Endothelial cell of umbilical vein (primary cell): ENCODE measurements at regions not wholly inside any gene's neighbourhood (a gene's known extent, or its start where the extent isn't known, plus 50 kb on each side); places are given as distances from the start of the nearest gene placed in this dataset.

ENCODE experiments used
- BruUV-seq: library from RNA; stranded (reverse); fragments of 400-500 nt; replicated peaks from 2 replicates; lab custom pipeline; 2021; lab: Mats Ljungman, UMichigan
- CTCF ChIA-PET: fragments of 300-600, 350-600 bp; sonication (Branson Sonifier 250); formaldehyde crosslinking; loops from one replicate; lab custom pipeline; 2021; ENCODE audit warnings: antibody characterized with exemption, inconsistent platforms; lab: Charles Lee
- POLR2A ChIA-PET: fragments of 300-600, 350-600 bp; sonication (Branson Sonifier 250); formaldehyde crosslinking; loops from one replicate; lab custom pipeline; 2021; ENCODE audit warnings: antibody characterized with exemption, inconsistent platforms; lab: Charles Lee
- DNase-seq: peaks from one replicate; pipeline ENCODE4 v3.0.0-alpha.2; 2011; ENCODE audit warnings: low read depth, low spot score
- FAIRE-seq: peaks from 2 replicates; lab custom pipeline; 2011; peaks lifted over from hg19 to GRCh38; lab: Jason Lieb, UNC
- H2AFZ ChIP-seq: 2 replicates; pipeline ENCODE4 v1.6.0; 2012; ENCODE audit warnings: low read depth, low read length, control low read depth, inconsistent platforms
- H3K27ac ChIP-seq: 2 replicates; pipeline ENCODE4 v1.5.1; 2011; ENCODE audit warnings: low read depth, mild to moderate bottlenecking, control low read depth, low read length, moderate library complexity; ENCODE audit not compliant: insufficient read depth
- H3K27me3 ChIP-seq, 2 experiments: 2 replicates each; pipeline versions ENCODE4 v1.6.0 to v1.6.1; 2011; ENCODE audit warnings: low read length in 2 of 2, mixed read lengths in 1 of 2; ENCODE audit not compliant: control insufficient read depth in 2 of 2, insufficient read depth in 2 of 2
- H3K36me3 ChIP-seq, 2 experiments: 2 replicates in 1 of 2; 3 replicates in 1 of 2; pipeline ENCODE4 v1.5.1; 2011; ENCODE audit warnings: low read length in 2 of 2, mild to moderate bottlenecking in 1 of 2, moderate library complexity in 1 of 2; ENCODE audit not compliant: control insufficient read depth in 2 of 2, insufficient read depth in 2 of 2; ENCODE audit errors: extremely low read depth in 1 of 2
- H3K4me1 ChIP-seq: 3 replicates; pipeline ENCODE4 v1.5.1; 2011; ENCODE audit warnings: mild to moderate bottlenecking, low read length; ENCODE audit not compliant: control insufficient read depth, insufficient read depth; ENCODE audit errors: extremely low read depth
- H3K4me2 ChIP-seq: 2 replicates; pipeline ENCODE4 v1.6.1; 2011; ENCODE audit warnings: low read length, control low read depth, mixed read lengths; ENCODE audit not compliant: insufficient read depth
- H3K4me3 ChIP-seq, 3 experiments: fragments of 200-600 bp in 1 of 3; sonication (generic), shearing (Covaris generic) in 1 of 3; replicated peaks in 1 of 3; 2 replicates each; pipeline ENCODE4 v1.5.1; 2011 to 2016; ENCODE audit warnings: control low read depth in 3 of 3, low read length in 3 of 3, mild to moderate bottlenecking in 2 of 3, inconsistent platforms in 1 of 3, low read depth in 1 of 3, moderate library complexity in 1 of 3; ENCODE audit not compliant: insufficient read depth in 1 of 3
- H3K79me2 ChIP-seq: 2 replicates; pipeline ENCODE4 v1.6.0; 2012; ENCODE audit warnings: low read length, inconsistent platforms; ENCODE audit not compliant: control insufficient read depth, insufficient read depth
- H3K9ac ChIP-seq: replicated peaks from 2 replicates; pipeline ENCODE3; 2011; ENCODE audit warnings: low read length, control low read depth; ENCODE audit not compliant: insufficient read depth; ENCODE audit errors: extremely low read depth
- H3K9me1 ChIP-seq: replicated peaks from 3 replicates; pipeline ENCODE4 v1.6.0; 2011; ENCODE audit warnings: mild to moderate bottlenecking, low read length; ENCODE audit not compliant: control insufficient read depth, insufficient read depth; ENCODE audit errors: extremely low read depth
- H3K9me3 ChIP-seq: replicated peaks from 2 replicates; pipeline ENCODE4 v1.5.1; 2012; ENCODE audit warnings: low read length, inconsistent platforms; ENCODE audit not compliant: control insufficient read depth, insufficient read depth
- H4K20me1 ChIP-seq: replicated peaks from 2 replicates; pipeline ENCODE3; 2011; ENCODE audit warnings: mild to moderate bottlenecking, low read length; ENCODE audit not compliant: control insufficient read depth, insufficient read depth; ENCODE audit errors: extremely low read depth
- CTCF ChIP-seq, 2 donors: IDR thresholded peaks; 1 replicate in 1 of 2; 2 replicates in 1 of 2; pipeline ENCODE4 v1.5.1; 2011; ENCODE audit warnings: low read length in 2 of 2, mild to moderate bottlenecking in 2 of 2, moderate library complexity in 2 of 2, control low read depth in 1 of 2, inconsistent platforms in 1 of 2, low read depth in 1 of 2; ENCODE audit not compliant: insufficient read depth in 1 of 2; ENCODE audit errors: extremely low read depth in 1 of 2
- EZH2 ChIP-seq: IDR thresholded peaks from 2 replicates; pipeline ENCODE4 v1.6.1; 2012; ENCODE audit warnings: borderline replicate concordance, low read depth, mild to moderate bottlenecking, moderate library complexity, low read length, inconsistent platforms; ENCODE audit not compliant: severe bottlenecking
- FOS ChIP-seq: IDR thresholded peaks from 2 replicates; pipeline ENCODE4 v1.6.1; 2011; ENCODE audit warnings: mild to moderate bottlenecking, low read length, moderate library complexity, borderline replicate concordance; ENCODE audit not compliant: insufficient read depth
- JUN ChIP-seq: IDR thresholded peaks from 2 replicates; pipeline ENCODE4 v1.6.1; 2011; ENCODE audit warnings: borderline replicate concordance, low read depth; ENCODE audit not compliant: insufficient read length, insufficient read depth
- MAX ChIP-seq: IDR thresholded peaks from 2 replicates; pipeline ENCODE4 v1.6.1; 2011; ENCODE audit not compliant: insufficient read depth, insufficient read length
- MYC ChIP-seq: IDR thresholded peaks from one replicate; pipeline ENCODE4 v1.6.1; 2011; ENCODE audit warnings: mild to moderate bottlenecking, low read depth, low read length
- POLR2A ChIP-seq: IDR thresholded peaks from 2 replicates; pipeline ENCODE4 v1.6.1; 2012; ENCODE audit warnings: low read depth, mild to moderate bottlenecking, control low read depth, low read length
- POLR2AphosphoS5 ChIP-seq: IDR thresholded peaks from 2 replicates; pipeline ENCODE4 v1.6.1; 2012; ENCODE audit warnings: low read depth, mild to moderate bottlenecking, control low read depth, low read length, moderate library complexity; ENCODE audit not compliant: insufficient read depth
- dilution Hi-C: fragments of 300-500 bp; cut with MboI; formaldehyde crosslinking; loops from one replicate; pipeline ENCODE4 v1.15.0; 2019; ENCODE audit warnings: low sequenced_read_pairs; ENCODE audit not compliant: extremely low pct_ligation_motif_present
- intact Hi-C: fragments of 100-400 bp; cut with micrococcal nuclease; formaldehyde crosslinking; loops from one replicate; pipeline ENCODE4 v1.10.0; 2022

GRCh38 chr9:3628239-3628638, 102.4 kb upstream of the RFX3 start:
- H3K4me1 ChIP-seq = no peaks in the 10 kb centered on the region
- no peaks in the 10 kb centered on the region for H3K9me1 ChIP-seq
- H3K36me3 ChIP-seq = no peaks in the 10 kb centered on the region
- H2AFZ ChIP-seq = no peak overlapping the region
- ChIA-PET CTCF (interaction anchor here (1.1 to 1.6 kb wide), 2 partner anchors 187 to 387 kb away, joined by 3 read pairs; no protein-coding TSS in a partner anchor), POLR2A (no interaction called here)
- TF ChIP-seq CTCF (IDR thresholded peaks at IDR 0.05; ENCODE audit: extremely low read depth in 1 of 2, insufficient read depth in 1 of 2, low read depth in 1 of 2, low read length in 2 of 2) = no peak
- no peak for TF ChIP-seq FOS
- no peak for TF ChIP-seq POLR2AphosphoS5
- TF ChIP-seq POLR2A = no peak
- peaks cover 0 to 7% of the 10 kb centered on the region in 2 experiments for H3K27me3 ChIP-seq
- H3K4me3 ChIP-seq = no peak overlapping the region
- DNase-seq = no peak
- no peaks in the 10 kb centered on the region for H3K9me3 ChIP-seq
- intact Hi-C loops (no loop called here), dilution Hi-C loops (no loop called here)
- H4K20me1 ChIP-seq = no peaks in the 10 kb centered on the region
- H3K79me2 ChIP-seq = no peaks in the 10 kb centered on the region
- no peak overlapping the region for H3K27ac ChIP-seq
- H3K4me2 ChIP-seq = no peak overlapping the region
- no peak overlapping the region for H3K9ac ChIP-seq
- FAIRE-seq = no peak
- no TSS peak for BruUV-seq

- intact Hi-C loops = no loop called here
- CTCF ChIA-PET = no interaction called here
- Histone ChIP-seq H3K4me2 (no peak overlapping the region), H3K4me1 (no peaks in the 10 kb centered on the region), H3K9me3 (no peaks in the 10 kb centered on the region), H3K4me3 (no peak overlapping the region), H2AFZ (no peak overlapping the region), H3K27ac (no peak overlapping the region), H3K27me3 (no peaks in the 10 kb centered on the region), H3K79me2 (no peaks in the 10 kb centered on the region), H3K9me1 (no peaks in the 10 kb centered on the region), H3K9ac (no peak overlapping the region), H3K36me3 (no peaks in the 10 kb centered on the region), H4K20me1 (no peaks in the 10 kb centered on the region)
- no peak for FAIRE-seq
- POLR2A ChIA-PET = no interaction called here
- no TSS peak for BruUV-seq
- dilution Hi-C loops = no loop called here
- TF ChIP-seq POLR2A = no peak
- no peak for TF ChIP-seq FOS
- TF ChIP-seq JUN = no peak
- TF ChIP-seq MAX = no peak
- no peak for TF ChIP-seq POLR2AphosphoS5
- TF ChIP-seq EZH2 = no peak
- TF ChIP-seq CTCF (IDR thresholded peaks at IDR 0.05; ENCODE audit: extremely low read depth in 1 of 2, insufficient read depth in 1 of 2, low read depth in 1 of 2, low read length in 2 of 2) = no peak
- no peak for TF ChIP-seq MYC
- no peak for DNase-seq
Observed at GRCh38 chr9:3608011-3608410, 82.2 kb upstream of the RFX3 start.
